ENCODE measurements at regions not wholly inside any gene's neighbourhood (a gene's known extent, or its start where the extent isn't known, plus 50 kb on each side); places are given as distances from the start of the nearest gene placed in this dataset.

DNA sequence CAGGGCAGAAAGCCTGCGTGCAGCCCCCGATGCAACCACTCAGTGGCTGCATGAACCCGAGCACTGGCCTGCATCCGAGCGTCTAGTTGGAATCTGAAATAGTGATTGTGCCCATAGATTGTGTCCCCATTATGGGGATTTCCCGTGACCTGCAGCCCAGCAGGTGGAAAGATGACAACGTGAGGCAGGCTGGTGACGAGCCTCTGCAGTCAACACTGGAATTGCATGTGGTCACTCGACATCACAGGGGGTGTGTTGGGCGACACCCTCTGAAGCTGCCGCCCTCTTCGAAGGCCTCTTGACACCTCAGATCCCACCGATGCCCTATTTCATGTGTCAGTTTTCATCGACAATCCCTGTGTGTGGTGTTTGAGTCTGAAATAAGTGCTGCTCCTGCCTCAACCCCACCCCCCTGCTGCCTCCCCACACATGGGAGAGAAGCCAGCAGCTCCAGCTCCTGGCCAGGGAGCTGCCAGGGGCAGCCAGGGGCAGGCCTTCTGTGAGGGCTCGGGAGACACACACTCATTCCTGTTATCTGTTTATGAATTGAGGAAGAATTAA is 172.0 kb upstream of the B3GAT1 start (continued):
- TF ChIP-seq PRDM15 (CRISPR knock-in tag; IDR thresholded peaks at IDR 0.05) (no peak), TEAD4 (CRISPR knock-in tag; IDR thresholded peaks at IDR 0.05) (no peak)
- TF ChIP-seq, protein P1, sequence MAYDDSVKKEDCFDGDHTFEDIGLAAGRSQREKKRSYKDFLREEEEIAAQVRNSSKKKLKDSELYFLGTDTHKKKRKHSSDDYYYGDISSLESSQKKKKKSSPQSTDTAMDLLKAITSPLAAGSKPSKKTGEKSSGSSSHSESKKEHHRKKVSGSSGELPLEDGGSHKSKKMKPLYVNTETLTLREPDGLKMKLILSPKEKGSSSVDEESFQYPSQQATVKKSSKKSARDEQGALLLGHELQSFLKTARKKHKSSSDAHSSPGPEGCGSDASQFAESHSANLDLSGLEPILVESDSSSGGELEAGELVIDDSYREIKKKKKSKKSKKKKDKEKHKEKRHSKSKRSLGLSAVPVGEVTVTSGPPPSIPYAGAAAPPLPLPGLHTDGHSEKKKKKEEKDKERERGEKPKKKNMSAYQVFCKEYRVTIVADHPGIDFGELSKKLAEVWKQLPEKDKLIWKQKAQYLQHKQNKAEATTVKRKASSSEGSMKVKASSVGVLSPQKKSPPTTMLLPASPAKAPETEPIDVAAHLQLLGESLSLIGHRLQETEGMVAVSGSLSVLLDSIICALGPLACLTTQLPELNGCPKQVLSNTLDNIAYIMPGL (CRISPR knock-in tag; IDR thresholded peaks at IDR 0.05) = no peak

GRCh38 chr11:134583397-134583990 is 171.5 kb upstream of the B3GAT1 start:
- H3K4me1 Mint-ChIP-seq = peaks cover 17% of the 10 kb centered on the region
- CTCF ChIA-PET = no interaction called here
- no peak for DNase-seq (ENCODE audit: low spot score)
- H3K4me3 Mint-ChIP-seq = no peak overlapping the region
- no peaks in the 10 kb centered on the region for H3K36me3 Mint-ChIP-seq
- no peak overlapping the region for H3K27ac Mint-ChIP-seq
- peaks cover 5% of the 10 kb centered on the region; the same call in 1 of the 2 replicates for H3K27me3 Mint-ChIP-seq (ENCODE audit: low read depth)
- POLR2A ChIA-PET = no interaction called here
- TF ChIP-seq, protein P2, sequence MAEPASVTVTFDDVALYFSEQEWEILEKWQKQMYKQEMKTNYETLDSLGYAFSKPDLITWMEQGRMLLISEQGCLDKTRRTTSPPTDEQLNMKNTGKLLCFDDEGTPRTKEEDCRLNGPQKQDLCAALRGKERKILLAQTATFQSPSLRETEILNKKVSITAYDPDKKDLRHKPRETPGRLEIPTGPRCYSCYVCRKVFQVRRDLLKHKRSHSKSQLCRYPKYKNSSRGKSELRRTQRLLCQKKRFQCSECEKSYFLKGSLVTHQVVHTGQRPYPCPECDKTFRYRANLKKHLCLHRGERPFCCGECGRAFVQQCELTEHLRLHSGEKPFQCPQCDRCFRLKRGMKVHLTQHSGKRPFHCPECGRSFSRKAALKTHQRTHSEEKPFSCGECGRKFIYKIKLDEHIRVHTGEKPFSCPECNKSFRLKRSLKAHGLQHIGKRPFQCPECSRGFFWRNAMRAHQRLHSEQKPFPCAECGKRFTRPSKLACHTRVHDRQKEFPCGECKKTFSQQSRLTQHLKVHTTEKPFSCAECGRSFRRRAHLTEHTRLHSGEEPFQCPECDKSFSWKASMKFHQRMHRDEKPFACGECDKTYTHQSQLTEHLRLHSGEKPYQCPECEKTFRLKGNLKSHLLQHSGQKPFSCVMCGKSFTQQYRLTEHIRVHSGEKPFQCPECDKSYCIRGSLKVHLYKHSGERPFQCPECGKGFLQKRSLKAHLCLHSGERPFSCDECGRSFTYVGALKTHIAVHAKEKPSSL (CRISPR knock-in tag; conservative IDR thresholded peaks at IDR 0.05) = no peak
- TF ChIP-seq, protein P3, sequence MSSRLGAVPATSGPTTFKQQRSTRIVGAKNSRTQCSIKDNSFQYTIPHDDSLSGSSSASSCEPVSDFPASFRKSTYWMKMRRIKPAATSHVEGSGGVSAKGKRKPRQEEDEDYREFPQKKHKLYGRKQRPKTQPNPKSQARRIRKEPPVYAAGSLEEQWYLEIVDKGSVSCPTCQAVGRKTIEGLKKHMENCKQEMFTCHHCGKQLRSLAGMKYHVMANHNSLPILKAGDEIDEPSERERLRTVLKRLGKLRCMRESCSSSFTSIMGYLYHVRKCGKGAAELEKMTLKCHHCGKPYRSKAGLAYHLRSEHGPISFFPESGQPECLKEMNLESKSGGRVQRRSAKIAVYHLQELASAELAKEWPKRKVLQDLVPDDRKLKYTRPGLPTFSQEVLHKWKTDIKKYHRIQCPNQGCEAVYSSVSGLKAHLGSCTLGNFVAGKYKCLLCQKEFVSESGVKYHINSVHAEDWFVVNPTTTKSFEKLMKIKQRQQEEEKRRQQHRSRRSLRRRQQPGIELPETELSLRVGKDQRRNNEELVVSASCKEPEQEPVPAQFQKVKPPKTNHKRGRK (CRISPR knock-in tag; IDR thresholded peaks at IDR 0.05; ENCODE audit: borderline replicate concordance) = no peak
- TF ChIP-seq ZNF396 (CRISPR knock-in tag; IDR thresholded peaks at IDR 0.05; ENCODE audit: borderline replicate concordance) = no peak
- no peak for TF ChIP-seq FOXK1 (CRISPR knock-in tag; IDR thresholded peaks at IDR 0.05)
- TF ChIP-seq SOX15 (CRISPR knock-in tag; IDR thresholded peaks at IDR 0.05) = no peak
- TF ChIP-seq, protein P4, sequence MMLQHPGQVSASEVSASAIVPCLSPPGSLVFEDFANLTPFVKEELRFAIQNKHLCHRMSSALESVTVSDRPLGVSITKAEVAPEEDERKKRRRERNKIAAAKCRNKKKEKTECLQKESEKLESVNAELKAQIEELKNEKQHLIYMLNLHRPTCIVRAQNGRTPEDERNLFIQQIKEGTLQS (CRISPR knock-in tag; conservative IDR thresholded peaks at IDR 0.05) = no peak
- no peak for TF ChIP-seq ZNF232 (CRISPR knock-in tag; IDR thresholded peaks at IDR 0.05)
- TF ChIP-seq AFF4 (CRISPR knock-in tag; IDR thresholded peaks at IDR 0.05; ENCODE audit: borderline replicate concordance) = no peak
- TF ChIP-seq ZBTB43 (CRISPR knock-in tag; IDR thresholded peaks at IDR 0.05) = no peak
- no peak for TF ChIP-seq KAT7 (CRISPR knock-in tag; IDR thresholded peaks at IDR 0.05; ENCODE audit: borderline replicate concordance)
- TF ChIP-seq E2F5 (CRISPR knock-in tag; IDR thresholded peaks at IDR 0.05) = no peak
- no peak for TF ChIP-seq ZNF263 (CRISPR knock-in tag; IDR thresholded peaks at IDR 0.05; ENCODE audit: low read depth)
- no peak for TF ChIP-seq ZNF317 (CRISPR knock-in tag; IDR thresholded peaks at IDR 0.05; ENCODE audit: borderline replicate concordance, low read depth)
- H3K9me3 Mint-ChIP-seq = no peaks in the 10 kb centered on the region
- ATAC-seq = no peak

Measured in WTC11 (cell line).